Effector memory CD8-positive, alpha-beta T cell (primary cell): ENCODE measurements at regions not wholly inside any gene's neighbourhood (a gene's known extent, or its start where the extent isn't known, plus 50 kb on each side); places are given as distances from the start of the nearest gene placed in this dataset.
A peak's percentile ranks its signal among the peaks of the same experiment; 100 is the strongest.
"Not testable (repeated sequence)": the region's sequence is repeated elsewhere in the genome, so short reads cannot be mapped to it uniquely, and the experiment has no call there.

ENCODE experiments used
- ATAC-seq: fragments of 150-1000 bp; cut with Tn5 transposase; replicated peaks from 2 replicates; pipeline ENCODE4 v1.10.0; 2021; ENCODE audit warnings: mild to moderate bottlenecking, moderate library complexity
- DNase-seq, 3 experiments: peaks; one replicate each; pipeline ENCODE4 v3.0.0; 2021
- H3K27ac Mint-ChIP-seq, 2 donors: one replicate each; pipeline ENCODE4 v1.8.0; 2022; ENCODE audit warnings: mild to moderate bottlenecking in 2 of 2, mixed read lengths in 2 of 2, moderate library complexity in 2 of 2
- H3K27me3 Mint-ChIP-seq, 2 donors: one replicate each; pipeline ENCODE4 v1.8.0; 2022; ENCODE audit warnings: mixed read lengths in 2 of 2
- H3K36me3 Mint-ChIP-seq: one replicate; pipeline ENCODE4 v1.8.0; 2022; ENCODE audit warnings: mild to moderate bottlenecking, moderate library complexity, mixed read lengths; ENCODE audit not compliant: insufficient read depth
- H3K4me1 Mint-ChIP-seq, 2 donors: one replicate each; pipeline ENCODE4 v1.8.0; 2022; ENCODE audit warnings: low read depth in 2 of 2, mixed read lengths in 2 of 2
- H3K4me3 Mint-ChIP-seq, 2 donors: one replicate each; pipeline ENCODE4 v1.8.0; 2022; ENCODE audit warnings: mild to moderate bottlenecking in 2 of 2, mixed read lengths in 2 of 2, moderate library complexity in 2 of 2
- H3K9me3 Mint-ChIP-seq, 2 donors: one replicate each; pipeline ENCODE4 v1.8.0; 2022; ENCODE audit warnings: mixed read lengths in 2 of 2

GRCh38 chr10:78229950-78230675 lies 196.4 kb downstream of the RPS24 start:
- Mint-ChIP-seq H3K27ac (no peak overlapping the region), H3K36me3 (peaks cover 3% of the 10 kb centered on the region), H3K27me3 (peaks cover 26 to 38% of the 10 kb centered on the region in 2 donors), H3K9me3 (peaks cover 0 to 4% of the 10 kb centered on the region in 2 donors), H3K4me1 (peaks cover 0 to 9% of the 10 kb centered on the region in 2 donors), H3K4me3 (no peak overlapping the region)
- DNase-seq (no peak), ATAC-seq (peak; percentile 22)

DNA sequence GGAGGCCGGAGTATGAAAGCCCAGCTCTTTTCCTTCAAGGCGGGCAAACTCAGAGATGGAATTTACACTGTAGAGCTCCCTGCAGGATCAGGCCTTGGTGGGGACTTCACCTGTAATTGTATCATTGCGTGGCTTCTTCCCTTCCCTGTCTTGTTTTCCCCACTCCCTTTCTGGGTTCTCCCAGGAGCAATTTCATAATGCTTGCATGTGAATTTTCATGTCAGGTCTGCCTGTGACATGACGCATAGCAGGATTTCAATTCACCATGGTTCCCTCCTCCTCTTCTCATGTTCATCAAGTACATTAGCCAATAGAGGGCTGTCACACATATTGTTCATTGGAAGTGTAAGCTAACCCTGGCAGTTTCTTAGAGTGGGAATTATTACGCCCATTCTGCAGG lies 197.7 kb downstream of the RPS24 start:
- ATAC-seq (no peak), DNase-seq (no peak)
- Mint-ChIP-seq H3K27me3 (peaks cover 36 to 43% of the 10 kb centered on the region in 2 donors), H3K9me3 (peaks cover 0 to 4% of the 10 kb centered on the region in 2 donors), H3K36me3 (no peaks in the 10 kb centered on the region), H3K4me3 (no peak overlapping the region), H3K4me1 (peaks cover 0 to 9% of the 10 kb centered on the region in 2 donors), H3K27ac (no peak overlapping the region)

- ATAC-seq: no peak
- Mint-ChIP-seq H3K4me1 (peaks cover 0 to 9% of the 10 kb centered on the region in 2 donors), H3K27me3 (peaks cover 37 to 43% of the 10 kb centered on the region in 2 donors), H3K4me3 (no peak overlapping the region), H3K9me3 (peaks cover 0 to 4% of the 10 kb centered on the region in 2 donors), H3K36me3 (no peaks in the 10 kb centered on the region), H3K27ac (no peak overlapping the region)
- no peak for DNase-seq
Measured at GRCh38 chr10:78231939-78232338, 198.3 kb downstream of the RPS24 start.

- no peak overlapping the region for H3K27ac Mint-ChIP-seq
- H3K4me1 Mint-ChIP-seq: no peaks in the 10 kb centered on the region
- no peak for DNase-seq
- no peak for ATAC-seq
- H3K27me3 Mint-ChIP-seq: peaks cover 50 to 56% of the 10 kb centered on the region in 2 donors
- no peaks in the 10 kb centered on the region for H3K36me3 Mint-ChIP-seq
- no peaks in the 10 kb centered on the region for H3K9me3 Mint-ChIP-seq
- H3K4me3 Mint-ChIP-seq: no peak overlapping the region
Measured at GRCh38 chr10:78236416-78237015, 202.9 kb downstream of the RPS24 start.

- not testable (repeated sequence) for DNase-seq, H3K9me3 Mint-ChIP-seq, ATAC-seq, H3K4me1 Mint-ChIP-seq, H3K36me3 Mint-ChIP-seq, H3K27ac Mint-ChIP-seq, H3K4me3 Mint-ChIP-seq
- peaks cover 57 to 69% of the 10 kb centered on the region in 2 donors for H3K27me3 Mint-ChIP-seq
Measured at GRCh38 chr10:78237951-78238350, 204.3 kb downstream of the RPS24 start.

DNA sequence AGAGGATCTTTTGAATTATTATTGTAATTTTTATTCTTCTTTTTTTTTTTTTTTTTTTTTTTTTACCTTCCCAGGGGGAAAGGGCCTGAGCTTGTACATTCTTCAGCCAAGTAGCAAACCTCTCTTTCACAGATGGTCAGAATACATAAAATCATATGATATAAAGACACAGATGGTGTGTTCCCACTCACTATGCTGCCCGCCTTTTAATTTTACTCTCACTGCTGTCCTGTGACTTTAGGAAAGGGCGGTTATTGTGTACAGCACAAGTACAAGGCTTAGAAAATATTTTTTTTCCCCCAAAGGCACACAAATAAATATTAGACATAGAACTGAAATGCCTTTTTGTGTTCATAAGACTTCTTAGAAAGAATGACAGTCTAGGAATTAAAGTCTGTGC lies 213.6 kb downstream of the RPS24 start:
- no peak for DNase-seq
- Mint-ChIP-seq H3K9me3 (peaks cover 0 to 3% of the 10 kb centered on the region in 2 donors), H3K27me3 (peaks cover 19 to 49% of the 10 kb centered on the region in 2 donors), H3K36me3 (no peaks in the 10 kb centered on the region), H3K4me3 (no peak overlapping the region), H3K4me1 (peaks cover 12 to 18% of the 10 kb centered on the region in 2 donors), H3K27ac (no peak overlapping the region)
- ATAC-seq: no peak

DNA sequence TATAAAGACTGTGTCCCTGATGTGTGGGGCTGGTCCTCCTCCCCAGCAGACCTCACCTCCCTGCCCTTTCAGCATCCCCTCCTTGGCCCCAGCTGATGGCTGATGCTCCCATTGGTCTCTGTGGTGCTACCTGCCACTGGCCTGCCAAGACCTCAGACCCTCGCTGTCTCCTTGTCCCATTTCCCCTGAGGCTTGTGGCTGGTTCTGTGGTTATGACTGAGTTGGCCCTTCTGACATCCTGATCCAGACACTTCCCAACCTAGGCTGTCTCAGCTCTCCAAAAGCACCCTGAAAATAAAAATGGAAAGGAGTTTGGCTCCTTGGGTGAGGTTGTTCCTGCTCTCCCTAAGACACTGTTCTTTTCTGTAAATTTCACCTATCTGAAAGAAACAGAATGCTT lies 214.2 kb downstream of the RPS24 start:
- DNase-seq: no peak
- peaks cover 0 to 2% of the 10 kb centered on the region in 2 donors for H3K9me3 Mint-ChIP-seq
- H3K27me3 Mint-ChIP-seq: peaks cover 16 to 44% of the 10 kb centered on the region in 2 donors
- H3K4me3 Mint-ChIP-seq: no peak overlapping the region
- H3K36me3 Mint-ChIP-seq: no peaks in the 10 kb centered on the region
- peaks cover 12 to 18% of the 10 kb centered on the region in 2 donors for H3K4me1 Mint-ChIP-seq
- no peak for ATAC-seq
- H3K27ac Mint-ChIP-seq: no peak overlapping the region

GRCh38 chr10:78248651-78249464 lies 215.2 kb downstream of the RPS24 start:
- no peaks in the 10 kb centered on the region for H3K36me3 Mint-ChIP-seq
- H3K9me3 Mint-ChIP-seq: no peaks in the 10 kb centered on the region
- ATAC-seq (no peak), DNase-seq (no peak)
- peaks cover 11 to 38% of the 10 kb centered on the region in 2 donors for H3K27me3 Mint-ChIP-seq
- H3K4me1 Mint-ChIP-seq: peaks cover 12 to 18% of the 10 kb centered on the region in 2 donors
- no peak overlapping the region for H3K27ac Mint-ChIP-seq
- H3K4me3 Mint-ChIP-seq: no peak overlapping the region

DNA sequence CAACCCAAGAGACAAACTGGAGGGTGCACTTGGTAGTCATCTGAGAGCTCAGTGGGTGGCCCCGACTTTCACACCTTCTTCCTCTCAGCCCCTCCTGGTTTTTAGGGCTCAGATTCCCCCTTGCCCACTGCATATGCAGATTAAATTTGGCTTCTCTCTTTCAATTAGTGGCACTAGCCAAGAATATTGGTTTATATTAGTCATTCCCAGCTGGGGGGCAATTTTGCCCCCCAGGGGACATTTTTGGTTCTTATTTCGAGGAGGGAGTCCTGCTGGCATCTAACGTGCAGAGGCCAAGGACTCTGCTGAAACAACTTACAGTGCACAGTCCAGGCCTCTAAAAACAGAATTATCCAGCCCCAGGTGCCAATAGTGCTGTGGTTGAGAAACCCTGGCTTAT lies 216.0 kb downstream of the RPS24 start:
- ATAC-seq: no peak
- no peak for DNase-seq
- Mint-ChIP-seq H3K27me3 (peaks cover 9 to 41% of the 10 kb centered on the region in 2 donors), H3K4me1 (peaks cover 12 to 18% of the 10 kb centered on the region in 2 donors), H3K9me3 (no peaks in the 10 kb centered on the region), H3K4me3 (no peak overlapping the region), H3K36me3 (no peaks in the 10 kb centered on the region), H3K27ac (peak overlapping the region in 1 of 2 donors; percentile 38)

DNA sequence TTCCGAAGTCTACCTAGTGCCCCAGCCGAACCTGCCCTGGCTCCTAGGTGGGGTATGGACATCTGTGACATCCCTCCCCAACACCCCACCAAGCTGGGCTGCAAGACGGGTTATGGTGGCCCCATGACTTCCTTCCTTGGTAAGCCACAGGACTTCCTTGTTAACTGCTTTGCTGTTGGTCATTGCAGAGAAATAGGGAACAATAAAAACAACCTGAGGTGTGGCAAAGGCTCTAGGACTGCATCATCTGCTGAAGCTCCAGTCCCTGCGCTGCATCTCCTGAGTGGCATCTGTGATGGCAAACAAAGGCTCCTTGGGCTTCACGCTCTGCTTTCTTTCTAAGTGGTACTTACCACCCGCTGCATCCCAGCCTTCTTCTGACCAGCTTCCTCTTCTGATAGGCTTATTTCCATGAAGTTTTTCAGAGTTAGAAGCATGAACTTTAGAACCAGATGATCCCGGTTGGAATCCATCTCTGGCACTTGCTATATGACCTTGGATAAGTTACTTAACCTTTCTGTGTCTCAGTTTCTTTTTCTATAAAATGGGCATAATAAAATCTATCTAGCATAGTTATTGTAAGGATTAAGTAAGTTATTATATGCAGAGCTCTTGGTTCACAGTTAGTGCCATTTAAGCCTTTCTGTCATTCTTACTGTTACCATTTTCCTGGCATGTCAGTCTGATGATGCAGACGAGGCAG lies 216.8 kb downstream of the RPS24 start:
- Mint-ChIP-seq H3K27ac (peak overlapping the region in 1 of 2 donors; percentile 38), H3K4me1 (peaks cover 12 to 18% of the 10 kb centered on the region in 2 donors), H3K36me3 (no peaks in the 10 kb centered on the region), H3K27me3 (peaks cover 2 to 35% of the 10 kb centered on the region in 2 donors), H3K9me3 (no peaks in the 10 kb centered on the region), H3K4me3 (no peak overlapping the region)
- peak; percentile 39 for ATAC-seq
- no peak for DNase-seq

- no peaks in the 10 kb centered on the region for H3K9me3 Mint-ChIP-seq
- ATAC-seq (no peak), DNase-seq (no peak)
- H3K4me3 Mint-ChIP-seq: no peak overlapping the region
- H3K36me3 Mint-ChIP-seq: no peaks in the 10 kb centered on the region
- no peak overlapping the region for H3K27ac Mint-ChIP-seq
- peaks cover 12 to 18% of the 10 kb centered on the region in 2 donors for H3K4me1 Mint-ChIP-seq
- peaks cover 0 to 36% of the 10 kb centered on the region in 2 donors for H3K27me3 Mint-ChIP-seq
Measured at GRCh38 chr10:78251016-78251385, 217.3 kb downstream of the RPS24 start.

GRCh38 chr10:78252286-78252685 lies 218.6 kb downstream of the RPS24 start:
- Mint-ChIP-seq H3K9me3 (no peaks in the 10 kb centered on the region), H3K36me3 (no peaks in the 10 kb centered on the region), H3K27me3 (peaks cover under 1 to 36% of the 10 kb centered on the region in 2 donors), H3K27ac (no peak overlapping the region), H3K4me3 (no peak overlapping the region), H3K4me1 (peaks cover 12 to 18% of the 10 kb centered on the region in 2 donors)
- ATAC-seq (no peak), DNase-seq (no peak)
